ENCODE measurements at regions not wholly inside any gene's neighbourhood (a gene's known extent, or its start where the extent isn't known, plus 50 kb on each side); places are given as distances from the start of the nearest gene placed in this dataset.

- Histone ChIP-seq H2BK120ac (replicated peaks; ENCODE audit: low read depth, low read length) (no peak overlapping the region), H3K18ac (ENCODE audit: extremely low read depth, low read length) (no peak overlapping the region), H2AK5ac (ENCODE audit: low read depth, low read length) (no peak overlapping the region), H2BK12ac (ENCODE audit: low read depth, low read length) (no peak overlapping the region), H3K23me2 (ENCODE audit: low read depth, low read length) (no peaks in the 10 kb centered on the region), H3K4me3 (ENCODE audit: extremely low read depth in 1 of 4, insufficient read depth in 2 of 4, low read depth in 3 of 4, low read length in 4 of 4) (no peak overlapping the region), H4K8ac (ENCODE audit: extremely low read depth, insufficient read depth, low read length) (no peak overlapping the region), H3K79me2 (ENCODE audit: control insufficient read depth in 1 of 2, insufficient read depth in 2 of 2, low read length in 2 of 2) (no peaks in the 10 kb centered on the region), H3K79me1 (ENCODE audit: low read depth, low read length) (no peaks in the 10 kb centered on the region), H2BK5ac (ENCODE audit: low read depth, low read length) (no peak overlapping the region), H3K4ac (replicated peaks; ENCODE audit: insufficient read length, low read depth, low read length) (no peak overlapping the region), H3K4me2 (ENCODE audit: insufficient read depth in 1 of 2, low read depth in 2 of 2, low read length in 2 of 2) (no peak overlapping the region), H3K56ac (replicated peaks; ENCODE audit: insufficient read length, low read depth, low read length) (no peak overlapping the region), H4K20me1 (replicated peaks in 1 of 2; ENCODE audit: control insufficient read depth in 1 of 2, insufficient read depth in 2 of 2, low read length in 2 of 2) (no peaks in the 10 kb centered on the region), H3K9ac (replicated peaks in 1 of 4; ENCODE audit: extremely low read depth in 1 of 4, low read depth in 3 of 4, low read length in 3 of 4) (no peak overlapping the region), H3K27me3 (replicated peaks in 1 of 4; ENCODE audit: control insufficient read depth in 3 of 4, extremely low read depth in 1 of 4, insufficient read depth in 3 of 4, low read length in 3 of 4) (no peaks in the 10 kb centered on the region), H4K91ac (replicated peaks; ENCODE audit: insufficient read length, low read length) (no peak overlapping the region), H2AFZ (ENCODE audit: low read length) (no peak overlapping the region), H2BK20ac (ENCODE audit: low read length) (no peak overlapping the region), H4K5ac (ENCODE audit: insufficient read length, low read depth, low read length) (no peak overlapping the region), H3K4me1 (replicated peaks in 1 of 4; ENCODE audit: control insufficient read depth in 3 of 4, insufficient read depth in 4 of 4, low read length in 3 of 4) (no peaks in the 10 kb centered on the region), H3K14ac (ENCODE audit: insufficient read length) (no peak overlapping the region), H3K9me3 (ENCODE audit: insufficient read depth in 2 of 2, low read depth in 1 of 2, low read length in 1 of 2) (no peaks in the 10 kb centered on the region; a peak in 1 of 4 replicates), H3K23ac (ENCODE audit: insufficient read length) (no peak overlapping the region), H3K27ac (ENCODE audit: low read depth, low read length) (no peak overlapping the region), H3K36me3 (ENCODE audit: control insufficient read depth in 2 of 4, insufficient read depth in 4 of 4, low read length in 3 of 4) (no peaks in the 10 kb centered on the region), H2BK15ac (ENCODE audit: low read length) (no peak overlapping the region)
- FAIRE-seq, result no peak
- ChIA-PET POLR2A (ENCODE audit: partially characterized antibody) (no interaction called here), CTCF (ENCODE audit: partially characterized antibody) (no interaction called here)
- no peak for DNase-seq (ENCODE audit: low read depth in 1 of 2, low spot score in 2 of 2)
- WGBS, 2 experiments (ENCODE audit: extremely low coverage in 1 of 2, insufficient coverage in 1 of 2, insufficient read length in 1 of 2, insufficient replicate concordance in 2 of 2, low coverage in 1 of 2, low lambda C conversion rate in 2 of 2, missing lambda C conversion rate in 1 of 2), result 91% methylated on average over 3 of the region's 3 CpGs; no CpG with 5 or more reads in 1 of the 2 experiments
- no peak for TF ChIP-seq USF2 (IDR thresholded peaks at IDR 0.05; ENCODE audit: low read length)
- TF ChIP-seq POLR2AphosphoS5 (IDR thresholded peaks at IDR 0.05; ENCODE audit: low read depth, low read length), result no peak
- TF ChIP-seq KDM4A (IDR thresholded peaks at IDR 0.05; ENCODE audit: low read depth, low read length, severe bottlenecking), result no peak
- no peak for TF ChIP-seq ASH2L (IDR thresholded peaks at IDR 0.05; ENCODE audit: low read length)
- no peak for TF ChIP-seq HDAC6 (IDR thresholded peaks at IDR 0.05; ENCODE audit: low read depth, low read length)
- no peak for TF ChIP-seq RNF2 (IDR thresholded peaks at IDR 0.05; ENCODE audit: borderline replicate concordance, low read depth, low read length, missing control alignments, poor library complexity, severe bottlenecking)
- no peak for TF ChIP-seq SUZ12 (IDR thresholded peaks at IDR 0.05; ENCODE audit: low read length)
- TF ChIP-seq POLR2A (IDR thresholded peaks at IDR 0.05; ENCODE audit: control extremely low read depth in 1 of 2, low read depth in 2 of 2, low read length in 2 of 2), result no peak
Measured at GRCh38 chr7:52928591-52928990, 106.8 kb upstream of the POM121L12 start.

Data from H1 (cell line).